IMR-90 (cell line): ENCODE measurements at regions not wholly inside any gene's neighbourhood (a gene's known extent, or its start where the extent isn't known, plus 50 kb on each side); places are given as distances from the start of the nearest gene placed in this dataset.

ENCODE experiments used
- ATAC-seq: fragments of 200-7000 bp; cut with Tn5 transposase; 2 replicates; pipeline ENCODE4 v1.9.1; 2020; ENCODE audit warnings: low read depth, mild to moderate bottlenecking, moderate library complexity
- BruUV-seq: library from RNA; stranded (reverse); fragments of 400-500 nt; replicated peaks from 2 replicates; lab custom pipeline; 2021; lab: Mats Ljungman, UMichigan
- CTCF ChIA-PET: fragments of 300-600 bp; formaldehyde crosslinking; extraction: SDS; loops from one replicate; lab custom pipeline; 2021; ENCODE audit warnings: antibody characterized with exemption; lab: Yijun Ruan, JAX
- POLR2A ChIA-PET: fragments of 300-600 bp; sonication (Branson Sonifier 250); formaldehyde crosslinking; loops from one replicate; lab custom pipeline; 2022; ENCODE audit warnings: antibody characterized with exemption; ENCODE audit not compliant: unreplicated experiment; lab: Charles Lee
- DNase-seq: peaks from one replicate; pipeline ENCODE4 v3.0.0; 2013
- H2AFZ ChIP-seq: replicated peaks from 2 replicates; pipeline ENCODE3; 2013; ENCODE audit warnings: low read length, mild to moderate bottlenecking; ENCODE audit not compliant: poor library complexity
- H2AK5ac ChIP-seq: 2 replicates; pipeline ENCODE4 v1.6.1; 2013; ENCODE audit warnings: low read depth, low read length, inconsistent platforms
- H2AK9ac ChIP-seq: replicated peaks from 2 replicates; pipeline ENCODE3; 2013; ENCODE audit warnings: mild to moderate bottlenecking, low read depth, low read length, moderate library complexity; ENCODE audit not compliant: poor library complexity
- H2BK120ac ChIP-seq: 2 replicates; pipeline ENCODE4 v1.6.1; 2013; ENCODE audit warnings: low read depth, low read length, inconsistent platforms
- H2BK15ac ChIP-seq: 3 replicates; pipeline ENCODE4 v1.6.1; 2013; ENCODE audit warnings: low read depth, low read length, inconsistent platforms
- H2BK20ac ChIP-seq: 2 replicates; pipeline ENCODE4 v1.6.1; 2013; ENCODE audit warnings: low read depth, mild to moderate bottlenecking, inconsistent platforms, low read length, moderate library complexity
- H2BK5ac ChIP-seq: 2 replicates; pipeline ENCODE4 v1.6.1; 2013; ENCODE audit warnings: mild to moderate bottlenecking, low read depth, low read length, inconsistent platforms; ENCODE audit not compliant: poor library complexity, severe bottlenecking
- H3K14ac ChIP-seq: replicated peaks from 2 replicates; pipeline ENCODE4 v1.6.1; 2013; ENCODE audit warnings: low read depth, low read length, inconsistent platforms
- H3K18ac ChIP-seq: 2 replicates; pipeline ENCODE4 v1.6.1; 2013; ENCODE audit warnings: low read depth, low read length, control low read depth
- H3K23ac ChIP-seq: 2 replicates; pipeline ENCODE4 v1.6.1; 2013; ENCODE audit warnings: low read depth, low read length, inconsistent platforms
- H3K27ac ChIP-seq: 2 replicates; pipeline ENCODE4 v1.5.1; 2013; ENCODE audit warnings: mild to moderate bottlenecking, control low read depth, low read length; ENCODE audit not compliant: insufficient read depth
- H3K27me3 ChIP-seq: 2 replicates; pipeline ENCODE4 v1.6.1; 2013; ENCODE audit warnings: low read length; ENCODE audit not compliant: control insufficient read depth, insufficient read depth
- H3K36me3 ChIP-seq: 2 replicates; pipeline ENCODE4 v1.6.1; 2013; ENCODE audit warnings: low read length, mixed read lengths; ENCODE audit not compliant: control insufficient read depth, insufficient read depth
- H3K4ac ChIP-seq: 2 replicates; pipeline ENCODE4 v1.6.1; 2013; ENCODE audit warnings: low read depth, low read length, inconsistent platforms
- H3K4me1 ChIP-seq: 2 replicates; pipeline ENCODE4 v1.6.1; 2013; ENCODE audit warnings: low read length, mixed read lengths; ENCODE audit not compliant: control insufficient read depth, insufficient read depth
- H3K4me2 ChIP-seq: 2 replicates; pipeline ENCODE4 v1.6.1; 2013; ENCODE audit warnings: low read depth, mild to moderate bottlenecking, control low read depth, low read length, moderate library complexity
- H3K4me3 ChIP-seq: 2 replicates; pipeline ENCODE4 v1.5.1; 2013; ENCODE audit warnings: low read depth, mild to moderate bottlenecking, control low read depth, low read length, moderate library complexity; ENCODE audit not compliant: insufficient read depth
- H3K56ac ChIP-seq: 2 replicates; pipeline ENCODE4 v1.6.1; 2013; ENCODE audit warnings: low read length, inconsistent platforms; ENCODE audit not compliant: insufficient read depth; ENCODE audit errors: extremely low read depth
- H3K79me1 ChIP-seq, 2 experiments: 2 replicates each; pipeline ENCODE4 v1.6.1; 2013; ENCODE audit warnings: low read length in 2 of 2, inconsistent platforms in 1 of 2, low read depth in 1 of 2
- H3K9ac ChIP-seq: 2 replicates; pipeline ENCODE4 v1.6.1; 2013; ENCODE audit warnings: low read depth, low read length, control low read depth
- H3K9me1 ChIP-seq: 2 replicates; pipeline ENCODE4 v1.6.1; 2013; ENCODE audit warnings: low read length, inconsistent platforms; ENCODE audit not compliant: insufficient read depth
- H3K9me3 ChIP-seq: 2 replicates; pipeline ENCODE4 v1.6.1; 2013; ENCODE audit warnings: low read length; ENCODE audit not compliant: control insufficient read depth, insufficient read depth
- H4K20me1 ChIP-seq: 2 replicates; pipeline ENCODE4 v1.6.1; 2013; ENCODE audit warnings: low read length, inconsistent platforms; ENCODE audit not compliant: insufficient read depth
- H4K5ac ChIP-seq: 2 replicates; pipeline ENCODE4 v1.6.1; 2013; ENCODE audit warnings: mild to moderate bottlenecking, low read depth, low read length, control low read depth
- H4K8ac ChIP-seq, 2 experiments: 2 replicates each; pipeline ENCODE4 v1.6.1; 2013; ENCODE audit warnings: low read depth in 2 of 2, low read length in 2 of 2, control low read depth in 1 of 2, inconsistent platforms in 1 of 2
- H4K91ac ChIP-seq: 2 replicates; pipeline ENCODE4 v1.6.1; 2013; ENCODE audit warnings: low read depth, low read length, inconsistent platforms; ENCODE audit not compliant: insufficient read depth
- BHLHE40 ChIP-seq: fragments of 150-350 bp; IDR thresholded peaks from 2 replicates; pipeline ENCODE4 v1.6.1; 2016; ENCODE audit warnings: mild to moderate bottlenecking, low read depth, low read length
- CEBPB ChIP-seq: IDR thresholded peaks from 2 replicates; pipeline ENCODE4 v1.6.1; 2012; ENCODE audit warnings: low read depth, low read length, improper control_type of control experiment
- CHD1 ChIP-seq: IDR thresholded peaks from 2 replicates; pipeline ENCODE4 v1.6.1; 2012; ENCODE audit warnings: low read depth, low read length, improper control_type of control experiment
- FOS ChIP-seq: fragments of 150-350 bp; IDR thresholded peaks from 2 replicates; pipeline ENCODE4 v1.6.1; 2016; ENCODE audit warnings: low read depth, low read length
- MAFK ChIP-seq: IDR thresholded peaks from 2 replicates; pipeline ENCODE4 v1.6.1; 2012; ENCODE audit warnings: low read depth, low read length, improper control_type of control experiment
- MAZ ChIP-seq: IDR thresholded peaks from 2 replicates; pipeline ENCODE4 v1.6.1; 2012; ENCODE audit warnings: low read depth, mild to moderate bottlenecking, low read length, improper control_type of control experiment, moderate library complexity, borderline replicate concordance
- NFE2L2 ChIP-seq: fragments of 150-350 bp; IDR thresholded peaks from 2 replicates; pipeline ENCODE4 v1.6.1; 2016; ENCODE audit warnings: low read depth, mild to moderate bottlenecking, low read length
- POLR2A ChIP-seq: IDR thresholded peaks from 2 replicates; pipeline ENCODE4 v1.6.1; 2012; ENCODE audit warnings: mild to moderate bottlenecking, low read depth, low read length
- RAD21 ChIP-seq: IDR thresholded peaks from 2 replicates; pipeline ENCODE4 v1.6.1; 2012; ENCODE audit warnings: low read length, improper control_type of control experiment
- RCOR1 ChIP-seq: IDR thresholded peaks from 2 replicates; pipeline ENCODE4 v1.6.1; 2012; ENCODE audit warnings: mild to moderate bottlenecking, low read length, improper control_type of control experiment; ENCODE audit not compliant: insufficient replicate concordance
- SMC3 ChIP-seq: fragments of 150-350 bp; IDR thresholded peaks from 2 replicates; pipeline ENCODE4 v1.6.1; 2016; ENCODE audit warnings: low read depth, mild to moderate bottlenecking, antibody characterized with exemption, low read length, moderate library complexity
- WGBS, 2 experiments: methylation state at CpG; one replicate each; pipeline versions ENCODE4 v1.1.5 to v1.1.7; 2013; ENCODE audit warnings: missing lambda C conversion rate in 2 of 2; ENCODE audit not compliant: insufficient read length in 1 of 2; ENCODE audit errors: extremely low coverage in 2 of 2; 5-methylcytosine and 5-hydroxymethylcytosine counted together
- dilution Hi-C: fragments of 300-500 bp; cut with HindIII; formaldehyde crosslinking; loops from one replicate; pipeline ENCODE4 v1.14.3; 2018; ENCODE audit warnings: low sequenced_read_pairs; ENCODE audit not compliant: unreplicated experiment
- in situ Hi-C: fragments of 300-500 bp; cut with MboI; formaldehyde crosslinking; loops from 3 replicates; pipeline ENCODE4 v1.14.3; 2019; ENCODE audit warnings: low sequenced_read_pairs, inconsistent platforms, mixed read lengths
- intact Hi-C: fragments of 100-400 bp; cut with micrococcal nuclease; formaldehyde crosslinking; loops from 2 replicates; pipeline ENCODE4 v1.10.0; 2022
- TF ChIP-seq, protein P1 (sequence below): fragments of 150-350 bp; IDR thresholded peaks from 2 replicates; pipeline ENCODE4 v1.6.1; 2016; ENCODE audit warnings: low read depth, mild to moderate bottlenecking, low read length, moderate library complexity, borderline replicate concordance
- TF ChIP-seq, protein P2 (sequence below): fragments of 150-350 bp; IDR thresholded peaks from 2 replicates; pipeline ENCODE4 v1.6.1; 2017; ENCODE audit warnings: mild to moderate bottlenecking, antibody characterized with exemption, low read length, low read depth
- TF ChIP-seq, protein P3 (sequence below): conservative IDR thresholded peaks from 2 replicates; pipeline ENCODE4 v1.5.1; 2012; ENCODE audit warnings: mild to moderate bottlenecking, low read depth, low read length, improper control_type of control experiment

DNA sequence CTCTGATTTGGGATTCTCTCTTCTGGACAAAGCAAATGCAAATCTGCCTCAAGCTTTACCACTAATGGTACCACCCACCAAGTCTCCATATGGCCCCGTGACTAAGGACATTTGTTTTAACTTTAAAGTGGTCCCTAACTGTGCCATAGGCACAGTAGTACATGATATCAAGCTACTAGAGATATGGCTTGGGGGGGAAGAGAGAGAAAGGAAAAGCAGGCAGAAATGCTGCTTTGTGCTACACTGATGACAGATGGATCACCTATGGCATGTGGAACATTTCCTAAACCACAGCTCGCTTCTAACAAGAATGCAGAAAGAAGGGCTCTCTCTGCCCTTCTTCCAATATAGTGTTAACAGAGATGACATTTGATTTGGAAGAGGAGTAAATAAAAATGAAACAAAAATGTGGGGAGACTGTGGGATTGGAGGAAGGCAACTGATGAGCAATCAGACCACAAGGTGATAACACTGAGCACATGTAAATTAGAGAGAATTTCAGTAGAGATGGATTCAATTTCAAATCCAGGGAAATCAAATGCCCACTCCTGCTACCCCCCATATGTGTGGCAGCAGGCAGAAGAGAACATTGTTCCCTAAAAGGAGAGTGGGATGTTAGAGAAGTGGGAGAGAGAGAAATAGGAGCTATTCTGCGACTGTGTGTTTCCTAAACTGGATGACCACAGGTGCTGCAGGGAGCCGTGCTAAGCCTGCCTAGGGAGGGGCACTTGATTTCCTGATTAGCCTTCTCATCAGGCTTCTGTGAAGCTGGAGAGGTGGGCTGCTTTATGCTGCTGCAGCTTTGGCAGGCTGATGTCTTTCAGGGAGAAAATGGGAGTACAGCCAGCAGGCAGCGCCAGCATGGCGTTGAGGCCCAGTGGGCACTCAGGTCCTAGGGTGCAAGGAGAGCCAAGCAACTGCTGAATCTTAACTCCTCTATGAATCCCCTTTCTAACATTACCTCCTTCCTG lies 75.3 kb downstream of the ZNF648 start:
- intact Hi-C loops (no loop called here), dilution Hi-C loops (no loop called here), in situ Hi-C loops (no loop called here)
- Histone ChIP-seq H3K36me3 (no peaks in the 10 kb centered on the region), H4K5ac (no peak overlapping the region), H3K9ac (no peak overlapping the region), H3K27ac (no peak overlapping the region), H4K20me1 (no peaks in the 10 kb centered on the region), H4K91ac (no peak overlapping the region), H3K79me1 (no peaks in the 10 kb centered on the region), H3K23ac (no peak overlapping the region), H3K9me1 (no peaks in the 10 kb centered on the region), H3K4me3 (no peak overlapping the region), H3K4ac (no peak overlapping the region), H2BK20ac (no peak overlapping the region), H2AK5ac (no peak overlapping the region), H2AFZ (no peak overlapping the region), H3K4me1 (no peaks in the 10 kb centered on the region), H3K14ac (no peak overlapping the region), H3K56ac (no peak overlapping the region), H3K4me2 (no peak overlapping the region), H2BK15ac (no peak overlapping the region), H3K18ac (no peak overlapping the region), H3K9me3 (peaks cover 3% of the 10 kb centered on the region), H2BK120ac (no peak overlapping the region), H4K8ac (no peak overlapping the region), H2AK9ac (no peak overlapping the region), H2BK5ac (no peak overlapping the region), H3K27me3 (no peaks in the 10 kb centered on the region)
- ATAC-seq (no peak), DNase-seq (no peak)
- ChIA-PET CTCF (no interaction called here), POLR2A (no interaction called here)
- no peak for TF ChIP-seq CEBPB
- TF ChIP-seq NFE2L2: no peak
- no peak for TF ChIP-seq BHLHE40
- TF ChIP-seq RCOR1: no peak
- TF ChIP-seq CHD1: no peak
- no peak for TF ChIP-seq RAD21
- TF ChIP-seq POLR2A: no peak
- TF ChIP-seq, protein P1, sequence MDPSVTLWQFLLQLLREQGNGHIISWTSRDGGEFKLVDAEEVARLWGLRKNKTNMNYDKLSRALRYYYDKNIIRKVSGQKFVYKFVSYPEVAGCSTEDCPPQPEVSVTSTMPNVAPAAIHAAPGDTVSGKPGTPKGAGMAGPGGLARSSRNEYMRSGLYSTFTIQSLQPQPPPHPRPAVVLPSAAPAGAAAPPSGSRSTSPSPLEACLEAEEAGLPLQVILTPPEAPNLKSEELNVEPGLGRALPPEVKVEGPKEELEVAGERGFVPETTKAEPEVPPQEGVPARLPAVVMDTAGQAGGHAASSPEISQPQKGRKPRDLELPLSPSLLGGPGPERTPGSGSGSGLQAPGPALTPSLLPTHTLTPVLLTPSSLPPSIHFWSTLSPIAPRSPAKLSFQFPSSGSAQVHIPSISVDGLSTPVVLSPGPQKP: no peak
- no peak for TF ChIP-seq MAZ
- TF ChIP-seq, protein P2, sequence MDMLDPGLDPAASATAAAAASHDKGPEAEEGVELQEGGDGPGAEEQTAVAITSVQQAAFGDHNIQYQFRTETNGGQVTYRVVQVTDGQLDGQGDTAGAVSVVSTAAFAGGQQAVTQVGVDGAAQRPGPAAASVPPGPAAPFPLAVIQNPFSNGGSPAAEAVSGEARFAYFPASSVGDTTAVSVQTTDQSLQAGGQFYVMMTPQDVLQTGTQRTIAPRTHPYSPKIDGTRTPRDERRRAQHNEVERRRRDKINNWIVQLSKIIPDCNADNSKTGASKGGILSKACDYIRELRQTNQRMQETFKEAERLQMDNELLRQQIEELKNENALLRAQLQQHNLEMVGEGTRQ: no peak
- TF ChIP-seq SMC3: no peak
- TF ChIP-seq FOS: no peak
- no peak for TF ChIP-seq MAFK
- TF ChIP-seq, protein P3, sequence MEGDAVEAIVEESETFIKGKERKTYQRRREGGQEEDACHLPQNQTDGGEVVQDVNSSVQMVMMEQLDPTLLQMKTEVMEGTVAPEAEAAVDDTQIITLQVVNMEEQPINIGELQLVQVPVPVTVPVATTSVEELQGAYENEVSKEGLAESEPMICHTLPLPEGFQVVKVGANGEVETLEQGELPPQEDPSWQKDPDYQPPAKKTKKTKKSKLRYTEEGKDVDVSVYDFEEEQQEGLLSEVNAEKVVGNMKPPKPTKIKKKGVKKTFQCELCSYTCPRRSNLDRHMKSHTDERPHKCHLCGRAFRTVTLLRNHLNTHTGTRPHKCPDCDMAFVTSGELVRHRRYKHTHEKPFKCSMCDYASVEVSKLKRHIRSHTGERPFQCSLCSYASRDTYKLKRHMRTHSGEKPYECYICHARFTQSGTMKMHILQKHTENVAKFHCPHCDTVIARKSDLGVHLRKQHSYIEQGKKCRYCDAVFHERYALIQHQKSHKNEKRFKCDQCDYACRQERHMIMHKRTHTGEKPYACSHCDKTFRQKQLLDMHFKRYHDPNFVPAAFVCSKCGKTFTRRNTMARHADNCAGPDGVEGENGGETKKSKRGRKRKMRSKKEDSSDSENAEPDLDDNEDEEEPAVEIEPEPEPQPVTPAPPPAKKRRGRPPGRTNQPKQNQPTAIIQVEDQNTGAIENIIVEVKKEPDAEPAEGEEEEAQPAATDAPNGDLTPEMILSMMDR: no peak
- BruUV-seq: no TSS peak
- no CpG with 5 or more reads among the region's 6 CpGs for WGBS, 2 experiments
